ENCODE measurements at regions not wholly inside any gene's neighbourhood (a gene's known extent, or its start where the extent isn't known, plus 50 kb on each side); places are given as distances from the start of the nearest gene placed in this dataset.

DNA sequence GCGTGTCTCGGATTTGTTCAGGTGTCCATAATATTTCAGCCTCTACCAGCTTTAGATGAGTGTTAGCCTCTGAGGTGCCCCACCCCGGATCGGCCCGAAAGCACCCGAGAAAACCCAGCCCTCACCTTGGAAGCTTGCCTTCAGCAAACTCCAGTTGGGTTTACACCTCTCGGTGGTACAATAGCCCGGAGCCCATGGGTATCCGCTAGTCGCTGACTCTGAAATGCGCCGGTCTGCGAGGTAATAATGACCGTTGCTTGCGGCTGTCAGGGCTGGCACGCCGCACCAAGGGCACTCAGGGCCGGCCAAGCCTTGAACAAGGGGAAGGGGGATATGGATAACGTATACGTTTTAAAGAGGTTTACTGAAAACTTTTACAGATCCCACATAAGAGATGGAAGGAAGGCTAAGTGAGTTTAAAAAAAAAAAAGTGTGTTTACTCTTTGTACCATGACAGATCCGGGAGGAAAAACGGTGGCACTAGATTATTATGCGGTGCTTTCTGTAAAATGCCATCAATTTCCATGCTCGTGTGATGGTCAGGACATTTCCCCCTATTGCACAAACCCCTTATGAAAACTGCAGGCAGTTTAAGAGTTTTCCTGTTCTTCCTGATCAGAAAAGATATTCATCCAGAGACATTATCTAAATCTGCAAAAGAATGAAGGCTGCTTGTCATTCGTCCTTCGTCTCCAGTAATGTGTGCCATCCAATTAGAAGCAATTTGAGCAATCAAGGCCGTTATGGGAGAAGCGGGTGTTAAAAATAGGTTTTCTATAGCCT, 124.2 kb downstream of the TMEM161B start:
- no peak for DNase-seq (ENCODE audit: low read depth)

DNA sequence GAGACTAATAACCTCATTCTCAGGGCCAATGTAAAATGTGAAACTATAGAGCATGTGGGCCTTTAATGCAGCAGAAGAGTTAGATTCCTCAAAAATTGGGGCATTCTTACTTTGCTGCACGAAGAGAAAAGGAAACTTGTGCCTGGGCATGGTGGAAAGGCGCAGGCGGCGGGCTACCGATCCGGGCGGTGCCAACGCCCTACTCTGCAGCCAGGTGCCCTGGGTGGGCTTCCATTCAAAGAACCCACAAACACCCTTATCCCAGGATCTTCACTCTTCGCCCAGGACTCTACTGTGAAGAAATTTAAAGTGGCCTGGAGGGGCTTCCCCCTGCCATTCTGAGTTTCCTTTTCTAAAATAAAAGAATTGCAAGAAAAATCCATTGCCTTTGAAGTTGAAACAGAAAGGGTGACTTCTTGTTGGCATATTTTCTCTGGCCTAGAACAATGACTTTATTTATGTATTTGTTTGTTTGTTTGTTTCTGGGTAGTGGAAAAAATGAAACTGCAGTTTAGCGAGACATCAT, 124.9 kb downstream of the TMEM161B start:
- no peak for DNase-seq (ENCODE audit: low read depth)

DNA sequence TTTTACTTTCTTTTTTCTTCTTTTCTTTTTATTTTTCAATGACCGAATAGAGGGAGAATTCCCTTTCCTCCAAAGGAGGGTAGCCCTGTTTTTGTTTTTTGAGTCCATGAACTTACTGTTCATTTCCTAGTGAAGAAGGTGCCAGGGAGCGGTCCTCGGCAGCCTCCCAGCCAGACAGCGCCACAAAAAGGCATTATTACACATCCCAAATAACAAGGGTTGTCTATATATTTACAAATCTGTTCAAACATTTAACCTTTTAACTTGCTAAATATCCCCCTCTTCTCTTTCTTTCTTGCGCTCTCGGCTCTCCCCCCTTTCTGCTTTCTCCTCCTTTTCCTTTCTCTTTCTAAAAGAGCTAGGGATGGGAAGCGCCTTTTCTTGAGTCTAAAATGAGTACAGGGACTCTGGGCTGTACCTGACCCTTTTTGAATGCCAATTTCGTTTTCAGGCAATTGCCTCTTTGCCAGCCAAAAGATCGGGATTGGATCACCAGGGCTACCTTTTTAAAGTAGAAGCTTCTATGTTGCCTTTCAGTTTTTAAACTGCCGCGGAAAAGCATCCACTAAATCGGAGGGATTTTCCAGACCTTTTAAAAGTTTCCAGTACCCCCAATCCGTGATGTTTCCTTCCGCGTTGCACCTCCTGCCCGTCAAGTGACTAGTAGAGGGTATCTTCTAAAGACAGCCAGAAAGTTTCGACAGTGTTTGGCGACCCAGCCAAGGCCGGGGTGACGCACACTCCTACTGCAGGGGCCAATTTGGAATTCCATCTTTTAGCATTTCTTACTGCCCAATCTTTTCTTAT, 125.6 kb downstream of the TMEM161B start:
- no peak for DNase-seq (ENCODE audit: low read depth)

DNA sequence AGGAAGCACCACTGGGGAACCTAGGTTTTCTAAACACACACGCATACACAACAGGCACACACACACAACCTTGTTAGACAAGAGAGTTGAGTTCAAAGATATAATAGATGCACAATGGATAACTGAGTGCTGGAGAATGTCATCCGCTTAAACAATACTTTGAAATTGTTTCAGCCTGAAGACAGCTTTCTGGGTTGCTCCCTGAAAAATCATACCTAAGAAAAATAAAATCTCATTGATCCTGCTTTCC, 126.1 kb downstream of the TMEM161B start:
- DNase-seq (ENCODE audit: low read depth) = no peak

DNA sequence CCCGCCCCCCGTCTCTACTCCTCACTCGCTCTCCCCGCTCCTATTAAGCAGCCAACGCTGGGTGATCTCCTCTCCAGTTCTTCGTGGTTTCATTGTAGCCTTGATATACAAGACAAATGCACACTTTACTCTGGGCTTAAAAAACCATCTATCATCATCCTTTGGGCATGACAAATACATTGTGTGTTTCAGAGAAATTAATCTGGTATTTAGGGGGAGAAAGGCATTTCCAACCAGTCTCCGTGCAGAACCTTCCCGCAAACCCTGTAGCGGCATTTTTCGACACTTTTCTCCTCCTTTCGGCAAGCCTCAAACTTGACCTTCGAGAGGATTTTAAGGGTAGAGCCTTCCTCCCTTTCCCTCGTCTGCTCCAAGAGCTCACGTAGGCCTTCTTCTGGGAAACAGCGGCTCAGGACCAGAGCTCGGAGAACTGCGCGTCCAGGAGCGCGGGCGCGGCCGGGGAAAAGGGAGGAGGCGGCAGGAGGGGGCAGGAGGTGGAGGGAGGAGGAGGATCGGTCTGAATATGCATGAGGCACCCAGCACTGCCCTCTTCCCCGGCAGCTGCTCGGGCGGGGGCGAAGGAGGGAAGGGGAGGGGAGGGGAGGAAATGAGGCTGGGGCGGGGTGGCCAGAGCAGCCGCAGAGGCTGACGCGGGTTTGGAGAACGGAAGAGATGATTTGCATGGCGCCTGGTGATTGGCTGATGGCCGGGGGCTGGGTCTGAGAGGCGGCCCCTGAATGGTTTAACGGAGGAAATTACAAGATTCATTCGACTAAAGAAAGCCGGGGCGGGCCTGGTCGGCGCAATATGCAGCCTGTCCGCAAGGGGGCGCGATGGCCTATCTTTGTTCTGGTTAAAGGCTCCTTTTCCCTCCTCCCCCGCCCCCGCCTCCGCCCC, 127.5 kb downstream of the TMEM161B start:
- peak; percentile 80 for DNase-seq (ENCODE audit: low read depth)

DNA sequence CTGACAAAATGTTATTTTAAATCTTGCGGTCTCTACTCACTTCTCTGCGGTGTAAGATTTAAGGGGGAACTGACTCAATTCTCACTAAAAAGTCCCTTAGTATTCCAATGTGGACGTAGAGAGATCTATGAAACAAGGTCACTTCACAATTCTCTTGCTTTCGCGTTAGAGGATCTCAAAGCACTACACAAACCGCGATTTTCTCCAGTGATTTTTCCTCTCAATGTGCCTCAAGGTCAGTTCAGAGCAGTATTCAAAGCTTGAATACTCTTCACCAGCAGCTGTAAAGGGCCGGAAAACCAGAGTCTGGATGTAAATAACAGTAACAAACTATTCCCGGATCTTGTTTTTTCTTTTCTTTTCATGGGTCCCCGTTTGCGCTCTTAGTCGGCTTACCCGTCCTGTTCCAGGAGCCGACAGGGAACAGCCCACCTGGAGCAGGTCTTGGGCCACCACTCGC, 128.2 kb downstream of the TMEM161B start:
- DNase-seq (ENCODE audit: low read depth) = no peak

DNA sequence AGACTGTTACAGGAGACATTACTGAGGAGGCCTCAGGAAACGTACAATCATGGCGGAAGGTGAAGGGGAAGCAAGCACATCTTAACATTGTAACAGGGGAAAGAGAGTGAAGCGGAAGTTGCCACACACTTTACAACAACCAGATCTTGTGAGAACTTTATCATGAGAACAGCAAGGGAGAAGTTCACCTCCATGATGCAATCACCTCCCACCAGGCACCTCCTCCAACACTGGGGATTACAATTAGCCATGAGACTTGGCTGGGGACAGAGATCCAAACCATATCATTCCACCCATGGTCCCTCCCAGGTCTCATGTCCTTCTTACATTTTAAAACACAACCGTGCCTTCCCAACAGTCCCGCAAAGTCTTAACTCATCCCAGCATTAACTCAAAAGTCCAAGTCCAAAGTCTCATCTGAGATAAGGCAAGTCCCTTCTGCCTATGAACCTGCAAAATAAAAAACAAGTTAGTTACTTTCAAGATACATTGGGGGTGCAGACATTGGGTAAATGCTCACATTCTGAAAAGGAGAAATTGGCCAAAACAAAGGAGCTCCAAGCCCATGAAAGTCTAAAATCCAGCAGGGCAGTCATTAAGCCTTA, 138.3 kb downstream of the TMEM161B start:
- no peak for DNase-seq (ENCODE audit: low read depth)

DNA sequence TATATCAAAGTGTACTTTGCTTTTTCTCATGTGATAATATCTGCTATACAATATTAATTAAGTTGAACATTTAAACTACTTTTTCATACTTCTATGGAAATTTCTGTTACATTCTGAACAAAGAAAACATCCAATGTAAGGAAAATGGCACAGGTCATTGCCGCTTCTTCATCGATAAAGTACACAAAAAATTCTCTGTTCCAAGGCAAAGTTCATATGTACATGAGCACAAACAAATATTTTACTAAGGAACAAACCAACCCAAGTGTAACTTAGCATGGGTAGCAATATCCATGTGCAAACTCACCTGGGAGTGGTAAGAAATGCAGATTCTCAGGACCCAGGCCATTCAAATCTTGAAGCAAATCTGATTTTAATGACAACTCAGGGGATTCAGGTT, 139.8 kb downstream of the TMEM161B start:
- no peak for DNase-seq (ENCODE audit: low read depth)

DNA sequence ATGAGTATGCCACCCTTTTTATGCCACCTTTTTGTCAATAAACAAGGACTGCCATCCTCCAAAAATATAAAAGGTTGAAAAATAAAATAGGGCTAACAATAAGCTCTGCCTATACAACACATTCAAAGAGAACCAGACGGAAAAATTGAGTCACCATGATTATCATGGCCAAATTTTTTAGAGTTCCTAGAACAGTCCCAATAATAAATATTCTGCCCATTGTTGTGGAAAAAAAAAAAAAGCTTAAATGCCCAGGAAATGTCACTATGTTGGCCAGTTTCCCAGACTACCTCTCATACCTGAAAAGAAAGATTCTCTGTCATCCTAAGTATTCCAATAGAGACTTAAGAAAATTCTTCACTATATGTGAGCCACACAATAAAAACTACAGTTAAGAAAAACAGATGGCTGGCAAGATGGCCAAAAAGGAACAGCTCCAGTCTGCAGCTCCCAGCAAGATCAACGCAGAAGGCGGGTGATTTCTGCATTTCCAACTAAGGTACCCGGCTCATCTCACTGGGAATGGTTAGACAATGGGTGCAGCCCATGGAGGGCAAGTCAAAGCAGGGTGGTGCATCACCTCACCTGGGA, 149.0 kb downstream of the TMEM161B start:
- no peak for DNase-seq (ENCODE audit: low read depth)

DNA sequence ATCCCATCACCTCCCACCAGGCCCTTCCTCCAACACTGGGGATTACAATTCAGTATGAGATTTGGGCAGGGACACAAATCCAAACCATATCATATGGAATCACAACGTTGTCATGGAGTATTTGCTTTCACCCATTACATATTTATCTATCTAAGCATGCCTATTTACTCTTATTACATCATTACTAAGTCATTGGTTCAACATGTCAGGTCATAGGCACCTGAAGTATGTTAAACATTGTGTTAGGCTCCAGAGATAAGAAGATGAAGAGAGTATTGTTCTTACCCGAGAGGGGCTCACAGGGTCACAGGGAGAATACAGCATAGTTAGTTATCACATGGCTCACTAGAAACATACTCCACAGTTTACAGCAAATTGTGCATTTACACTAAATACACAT, 150.5 kb downstream of the TMEM161B start:
- DNase-seq (ENCODE audit: low read depth) = no peak

DNA sequence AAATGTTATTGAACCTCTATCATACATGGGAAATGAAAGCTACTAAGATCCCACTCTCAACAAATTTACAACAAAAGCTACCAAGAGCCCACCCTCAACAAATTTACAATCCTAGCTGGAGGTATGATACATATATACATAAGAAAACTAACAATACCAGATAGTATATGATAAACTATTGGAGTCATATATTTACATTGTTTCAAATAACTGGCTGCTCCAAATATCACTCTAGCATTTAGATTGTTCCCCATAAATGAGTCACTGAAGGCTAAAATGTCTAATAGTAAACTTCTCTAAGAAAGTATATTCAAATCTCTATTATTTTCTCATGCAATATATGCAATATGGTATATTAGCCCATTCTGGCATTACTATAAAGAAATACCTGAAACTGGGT, 151.1 kb downstream of the TMEM161B start:
- DNase-seq (ENCODE audit: low read depth) = no peak

DNA sequence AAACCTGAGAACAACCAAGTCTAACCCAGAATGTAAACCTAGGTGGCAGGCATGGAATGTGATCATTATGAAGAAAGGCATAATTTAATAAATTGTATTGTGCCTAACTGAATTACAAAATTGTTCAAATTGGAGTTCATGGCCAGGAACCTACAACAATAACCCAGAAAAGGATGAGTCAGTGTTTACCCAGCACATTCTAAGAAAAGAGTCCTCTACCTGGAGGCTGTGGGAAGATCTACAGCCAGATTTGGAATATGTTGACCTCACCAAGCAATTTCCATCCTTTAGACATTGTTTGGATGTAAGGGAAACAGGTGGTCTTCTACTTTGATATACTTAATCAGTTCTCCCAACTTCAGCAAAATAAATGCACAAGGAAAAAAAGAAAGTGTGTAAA, 152.2 kb downstream of the TMEM161B start:
- DNase-seq (ENCODE audit: low read depth) = no peak

DNA sequence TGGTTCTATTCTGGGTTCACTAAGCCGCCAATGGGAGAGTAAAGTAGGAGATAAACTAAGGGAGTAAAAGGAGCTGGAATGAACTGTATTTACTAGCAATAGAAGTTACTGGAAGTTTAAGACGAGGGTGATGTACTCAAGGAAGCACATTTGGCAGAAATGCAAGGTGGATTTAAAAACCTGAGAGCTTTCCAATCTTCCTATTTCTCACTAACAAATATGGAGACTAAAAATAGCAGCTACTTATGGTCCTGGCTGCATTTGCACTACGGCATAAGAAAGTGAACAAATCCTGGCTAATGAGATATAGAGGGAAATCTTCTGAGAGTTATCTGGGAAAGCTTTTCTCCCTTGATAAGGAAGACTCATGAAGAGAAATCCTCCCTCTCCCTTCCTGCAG, 153.4 kb downstream of the TMEM161B start:
- no peak for DNase-seq (ENCODE audit: low read depth)

DNA sequence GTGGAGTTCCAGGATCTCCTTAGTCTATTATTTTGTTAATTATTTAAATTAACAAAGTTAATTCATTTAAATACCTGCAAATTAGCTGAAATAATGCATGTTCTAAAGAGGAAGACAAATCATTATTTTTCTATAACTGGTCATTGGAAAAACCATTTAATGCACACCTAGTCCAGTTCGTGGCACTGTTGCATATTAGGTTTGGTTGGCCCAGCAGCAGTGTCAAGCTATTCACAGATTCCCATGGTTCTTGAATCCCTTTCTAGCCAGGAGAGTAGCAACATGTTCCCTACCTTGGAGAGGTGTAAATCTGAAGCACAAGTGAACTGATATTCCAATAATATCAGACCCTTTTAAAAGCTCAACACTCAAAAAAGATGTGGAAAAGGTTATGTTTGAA, 155.2 kb downstream of the TMEM161B start:
- DNase-seq (ENCODE audit: low read depth) = no peak

DNA sequence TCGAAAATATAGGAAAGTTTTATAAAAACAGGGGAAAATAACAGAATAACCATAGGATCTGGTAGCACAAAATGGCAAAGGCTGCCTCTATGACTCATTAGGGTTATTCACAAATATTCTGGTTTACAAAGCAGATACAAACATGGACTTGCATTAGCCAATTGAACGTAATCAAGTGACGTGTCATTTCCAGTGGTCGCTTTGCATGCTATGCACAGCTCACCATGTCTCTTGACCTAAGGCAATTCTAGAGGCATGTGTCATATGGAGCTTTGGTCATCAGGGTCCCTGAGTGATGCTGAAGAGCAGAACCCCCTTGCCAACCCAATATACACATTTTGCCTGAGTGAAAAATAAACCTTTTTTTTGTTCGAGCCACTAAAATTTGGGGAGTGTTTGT, 158.8 kb downstream of the TMEM161B start:
- no peak for DNase-seq (ENCODE audit: low read depth)

DNA sequence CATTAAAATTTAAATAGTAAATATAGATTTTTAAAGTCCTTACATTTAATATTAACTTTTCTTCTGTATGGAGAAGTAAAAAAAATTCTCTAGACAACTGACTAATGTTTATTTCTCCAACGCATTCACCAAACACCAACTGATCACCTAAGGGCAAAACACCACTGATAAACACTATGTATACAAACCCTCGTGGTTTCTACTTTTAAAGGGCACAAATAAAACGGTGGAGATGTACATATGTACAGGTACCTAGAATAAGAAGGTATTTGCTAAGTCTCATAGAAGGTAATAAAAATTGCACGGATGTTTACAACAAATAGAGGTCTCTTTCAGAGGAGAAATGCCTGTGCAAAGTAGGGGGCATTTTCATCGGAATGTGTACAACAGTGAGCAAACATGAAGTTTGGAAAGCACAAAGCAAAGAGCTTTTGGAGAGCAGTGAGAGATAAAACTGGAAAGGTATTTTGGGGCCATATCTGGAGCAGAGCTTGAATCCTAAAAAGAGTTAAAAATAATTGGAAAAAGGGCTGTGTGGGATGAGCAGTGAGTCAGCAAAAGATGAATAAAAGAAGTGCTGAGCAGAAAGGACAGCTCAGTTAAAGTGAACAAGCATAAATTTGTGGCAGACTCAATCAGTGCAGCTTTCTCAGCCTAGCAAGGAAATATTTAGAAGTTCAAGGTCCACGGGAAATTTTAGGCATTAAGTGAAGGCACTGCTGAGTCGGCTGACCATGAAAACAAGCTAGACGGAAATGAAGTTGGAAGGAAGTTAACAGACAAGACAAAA, 160.0 kb downstream of the TMEM161B start:
- DNase-seq (ENCODE audit: low read depth) = no peak

DNA sequence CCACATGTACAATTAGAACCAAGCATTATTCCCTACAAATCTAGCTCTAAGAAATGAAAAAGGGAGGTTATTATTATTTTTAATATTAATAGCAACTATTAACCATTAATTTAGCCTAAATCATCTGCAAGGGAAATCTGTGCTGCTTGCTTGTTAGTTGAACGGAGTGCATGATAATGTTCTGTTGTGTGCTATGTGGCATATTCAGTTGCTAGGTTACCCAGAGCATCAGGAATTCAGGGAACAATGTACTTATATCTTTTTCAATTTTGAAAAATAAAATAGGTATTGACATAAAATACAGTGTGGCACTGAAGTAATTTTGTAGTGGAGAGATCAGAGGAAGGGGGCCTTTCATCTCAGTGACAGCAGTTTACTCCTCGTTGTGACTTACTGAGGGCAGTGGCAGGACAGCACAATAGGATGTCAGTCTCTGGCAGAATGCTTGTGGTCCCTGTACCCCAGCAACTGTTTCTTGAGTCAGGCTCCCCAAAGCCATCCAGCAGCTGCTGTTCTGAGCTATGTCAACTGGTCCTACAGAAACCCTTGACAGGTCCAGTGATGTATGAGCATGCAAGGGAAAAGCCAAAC, 173.6 kb downstream of the TMEM161B start:
- no peak for DNase-seq (ENCODE audit: low read depth)

DNA sequence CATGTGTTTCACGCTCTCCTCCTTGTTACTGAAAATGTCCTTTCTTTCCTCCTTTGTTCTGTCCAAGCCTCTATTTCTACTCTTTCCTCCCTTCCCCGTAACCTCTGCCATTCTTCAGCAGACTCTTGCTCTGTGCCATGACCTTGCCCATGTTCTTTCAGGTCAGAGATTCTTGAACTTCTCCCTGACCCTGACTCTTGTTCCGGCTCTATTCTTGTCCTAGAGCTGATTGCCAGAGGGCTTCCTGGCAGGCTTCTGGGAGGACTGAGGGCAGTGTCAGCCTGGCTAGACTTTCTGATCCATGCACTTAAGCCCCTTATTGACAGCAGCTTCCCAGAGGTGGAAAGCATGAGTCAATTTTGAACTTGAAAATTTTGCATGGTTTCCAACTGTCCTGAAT, 174.2 kb downstream of the TMEM161B start:
- DNase-seq (ENCODE audit: low read depth) = no peak

DNA sequence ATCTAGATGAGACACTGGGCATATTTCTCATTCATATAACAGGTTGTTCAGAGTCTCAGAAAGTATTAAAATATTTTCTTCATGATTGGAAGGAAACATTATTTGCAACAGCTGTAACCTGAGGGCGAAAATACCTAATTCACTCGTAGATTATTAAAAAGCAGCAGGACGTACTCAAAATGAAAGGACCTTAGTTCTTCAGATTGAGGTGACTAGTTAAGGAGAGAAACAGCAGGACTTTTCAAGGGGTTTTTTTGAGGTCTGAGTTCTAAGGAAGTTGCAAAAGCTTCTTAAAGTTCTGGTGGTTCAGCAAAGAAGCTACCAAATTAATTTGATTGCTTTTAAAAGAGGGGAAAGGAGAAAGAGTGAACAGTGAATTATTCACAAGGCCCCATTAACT, 174.9 kb downstream of the TMEM161B start:
- no peak for DNase-seq (ENCODE audit: low read depth)

DNA sequence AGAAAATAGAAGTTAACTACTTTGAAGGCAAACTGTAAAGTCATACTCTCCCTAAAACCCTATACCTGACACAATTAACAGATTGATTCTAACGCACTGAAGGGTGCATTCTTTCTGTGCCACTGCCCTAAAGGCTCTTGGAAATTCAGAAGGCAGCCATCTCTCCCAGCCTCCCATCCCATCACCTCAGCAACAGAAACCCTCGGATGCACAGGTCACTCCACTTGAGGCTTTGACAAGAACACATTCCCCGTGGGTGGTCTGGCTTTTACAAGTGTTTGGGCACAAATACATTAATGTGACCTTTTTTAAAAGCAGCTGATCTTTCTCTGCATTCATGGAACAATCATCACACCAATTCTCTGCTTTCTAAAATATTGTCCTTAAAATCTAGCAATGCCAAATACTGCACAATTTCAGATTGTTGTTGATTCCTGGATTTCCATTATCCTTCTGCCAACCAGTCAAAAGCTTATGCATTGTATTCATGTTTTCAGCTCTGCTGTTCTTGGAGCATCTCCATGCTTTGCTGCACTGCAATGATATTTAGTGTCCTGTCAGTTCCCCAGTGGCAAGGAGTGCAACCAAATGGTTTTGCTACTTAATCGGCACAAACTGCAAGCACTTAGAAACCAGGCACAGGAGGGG, 175.6 kb downstream of the TMEM161B start:
- DNase-seq (ENCODE audit: low read depth) = no peak

Data from activated T-cell treated with anti-CD3 and anti-CD28 coated beads for 48 hours (primary cell).